Body of pancreas (tissue), 4 donors: ENCODE measurements at regions not wholly inside any gene's neighbourhood (a gene's known extent, or its start where the extent isn't known, plus 50 kb on each side); places are given as distances from the start of the nearest gene placed in this dataset.

Source experiments
- ATAC-seq: fragments of 150-250 bp; one replicate; pipeline ENCODE4 v1.9.1; 2016
- DNase-seq, 4 donors: peaks; one replicate each; pipeline ENCODE4 v3.0.0-alpha.2; 2019
- H3K27ac ChIP-seq, 4 donors: fragments of 200-600 bp; sonication (generic); 1 replicate in 3 of 4; 2 replicates in 1 of 4; pipeline versions ENCODE4 v1.5.1 to v1.6.1; 2016 to 2019; ENCODE audit warnings: mild to moderate bottlenecking in 1 of 4, mixed read lengths in 1 of 4, moderate library complexity in 1 of 4
- H3K27me3 ChIP-seq, 2 donors: fragments of 200-600 bp; sonication (generic); one replicate each; pipeline ENCODE4 v1.6.0; 2016; ENCODE audit warnings: mild to moderate bottlenecking in 1 of 2
- H3K36me3 ChIP-seq, 2 donors: fragments of 200-600 bp; sonication (generic); replicated peaks in 1 of 2; 2 replicates each; pipeline ENCODE4 v1.5.1; 2016; ENCODE audit warnings: low read depth in 2 of 2; ENCODE audit not compliant: insufficient read depth in 1 of 2
- H3K4me1 ChIP-seq: fragments of 200-600 bp; sonication (generic); one replicate; pipeline ENCODE4 v1.6.0; 2016
- H3K4me3 ChIP-seq, 2 donors: fragments of 200-600 bp; sonication (generic); 1 replicate in 1 of 2; 2 replicates in 1 of 2; pipeline ENCODE4 v1.5.1; 2016 to 2019
- H3K9me3 ChIP-seq, 3 donors: fragments of 200-600 bp; sonication (generic); 1 replicate in 2 of 3; 2 replicates in 1 of 3; pipeline ENCODE4 v1.5.1; 2016
- POLR2A ChIP-seq, 3 donors: fragments of 450-650 bp; IDR thresholded peaks; one replicate each; pipeline ENCODE4 v1.6.1; 2016; ENCODE audit warnings: antibody characterized with exemption in 3 of 3, mild to moderate bottlenecking in 2 of 3
- WGBS, 2 donors: methylation state at CpG; one replicate each; pipeline ENCODE4 v1.1.5; 2017; 5-methylcytosine and 5-hydroxymethylcytosine counted together
- intact Hi-C: fragments of 100-400 bp; cut with DNase I; formaldehyde crosslinking; loops from one replicate; pipeline ENCODE4 v1.15.1; 2023
- TF ChIP-seq, protein P1 (sequence below), 7 experiments: fragments of 450-650 bp in 4 of 7; fragments of 200-600 bp in 3 of 7; sonication (generic) in 3 of 7; IDR thresholded peaks; one replicate each; pipeline ENCODE4 v1.5.1; 2016 to 2019; ENCODE audit warnings: antibody characterized with exemption in 7 of 7

GRCh38 chr15:60250316-60250715 lies 147.5 kb downstream of the ANXA2 start:
- no peak overlapping the region for H3K4me3 ChIP-seq
- H3K4me1 ChIP-seq = no peaks in the 10 kb centered on the region
- intact Hi-C loops = no loop called here
- TF ChIP-seq, protein P1, sequence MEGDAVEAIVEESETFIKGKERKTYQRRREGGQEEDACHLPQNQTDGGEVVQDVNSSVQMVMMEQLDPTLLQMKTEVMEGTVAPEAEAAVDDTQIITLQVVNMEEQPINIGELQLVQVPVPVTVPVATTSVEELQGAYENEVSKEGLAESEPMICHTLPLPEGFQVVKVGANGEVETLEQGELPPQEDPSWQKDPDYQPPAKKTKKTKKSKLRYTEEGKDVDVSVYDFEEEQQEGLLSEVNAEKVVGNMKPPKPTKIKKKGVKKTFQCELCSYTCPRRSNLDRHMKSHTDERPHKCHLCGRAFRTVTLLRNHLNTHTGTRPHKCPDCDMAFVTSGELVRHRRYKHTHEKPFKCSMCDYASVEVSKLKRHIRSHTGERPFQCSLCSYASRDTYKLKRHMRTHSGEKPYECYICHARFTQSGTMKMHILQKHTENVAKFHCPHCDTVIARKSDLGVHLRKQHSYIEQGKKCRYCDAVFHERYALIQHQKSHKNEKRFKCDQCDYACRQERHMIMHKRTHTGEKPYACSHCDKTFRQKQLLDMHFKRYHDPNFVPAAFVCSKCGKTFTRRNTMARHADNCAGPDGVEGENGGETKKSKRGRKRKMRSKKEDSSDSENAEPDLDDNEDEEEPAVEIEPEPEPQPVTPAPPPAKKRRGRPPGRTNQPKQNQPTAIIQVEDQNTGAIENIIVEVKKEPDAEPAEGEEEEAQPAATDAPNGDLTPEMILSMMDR (IDR thresholded peaks at IDR 0.05) = no peak
- TF ChIP-seq POLR2A (IDR thresholded peaks at IDR 0.05) = no peak
- no peak for DNase-seq
- no peaks in the 10 kb centered on the region for H3K9me3 ChIP-seq
- no peak overlapping the region for H3K27ac ChIP-seq
- WGBS, 2 donors = 56 to 80% methylated on average over 3 of the region's 3 CpGs
- no peak for ATAC-seq
- H3K27me3 ChIP-seq = no peaks in the 10 kb centered on the region
- no peaks in the 10 kb centered on the region for H3K36me3 ChIP-seq

DNA sequence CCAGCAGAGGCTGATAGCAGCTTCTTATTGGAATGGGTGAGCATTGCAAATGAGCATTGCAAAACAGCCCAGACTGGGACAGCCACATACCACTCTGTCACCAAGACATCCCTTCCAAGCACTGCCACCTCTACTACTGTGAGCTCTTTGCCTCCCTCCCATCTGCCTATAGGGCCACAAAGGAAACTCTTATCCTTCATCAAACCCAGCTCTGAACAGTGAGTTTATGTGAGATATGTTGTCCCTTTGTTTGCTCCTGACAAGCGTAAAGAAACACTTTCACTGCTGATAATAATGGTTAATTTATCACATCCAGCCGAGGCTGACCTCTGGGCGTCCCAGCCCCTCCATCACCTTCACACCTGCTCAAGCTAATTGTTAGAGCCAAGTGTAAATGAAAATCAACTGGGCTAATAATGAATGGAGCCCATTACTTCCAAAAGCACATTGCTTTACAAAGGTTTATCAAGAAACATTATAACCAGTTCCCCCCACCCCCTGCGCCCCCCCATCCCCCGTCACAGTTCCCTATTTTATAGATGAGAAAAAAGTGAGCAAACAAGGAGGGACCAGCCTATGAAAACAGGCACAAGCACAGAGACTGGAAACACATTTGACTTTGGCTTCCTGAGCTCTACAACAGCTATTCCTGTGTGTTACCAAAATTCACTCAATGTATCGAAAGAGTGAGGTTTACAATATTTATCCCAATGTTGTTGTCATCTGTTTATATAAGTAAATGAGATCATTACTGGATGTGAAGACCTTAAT lies 146.3 kb downstream of the ANXA2 start:
- Histone ChIP-seq H3K4me3 (no peak overlapping the region), H3K27ac (no peak overlapping the region), H3K27me3 (no peaks in the 10 kb centered on the region), H3K9me3 (no peaks in the 10 kb centered on the region), H3K4me1 (no peaks in the 10 kb centered on the region), H3K36me3 (no peaks in the 10 kb centered on the region)
- DNase-seq = no peak
- TF ChIP-seq, protein P1 (IDR thresholded peaks at IDR 0.05) = no peak
- TF ChIP-seq POLR2A (IDR thresholded peaks at IDR 0.05) = no peak
- WGBS, 2 donors = 28 to 38% methylated on average over 6 of the region's 6 CpGs
- no peak for ATAC-seq
- intact Hi-C loops = no loop called here

DNA sequence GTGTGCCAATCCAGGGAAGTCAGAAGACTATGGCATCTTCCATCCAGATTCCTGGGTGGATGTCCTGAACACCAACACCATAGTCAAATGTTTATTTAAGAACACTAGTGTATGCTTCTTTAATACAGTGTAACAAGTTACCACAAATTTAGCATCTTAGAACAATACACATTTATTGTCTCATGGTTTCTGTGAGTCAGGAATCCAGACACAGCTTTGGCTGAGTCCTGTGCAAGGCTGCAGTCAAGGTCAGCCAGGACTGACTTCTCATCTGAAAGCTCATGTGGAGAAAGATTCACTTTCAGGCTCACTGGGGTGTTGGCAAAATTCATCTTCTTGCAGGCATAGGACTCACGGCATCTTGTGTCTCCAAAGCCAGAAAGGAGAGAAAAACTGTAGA lies 143.4 kb downstream of the ANXA2 start:
- no peak for ATAC-seq
- Histone ChIP-seq H3K27me3 (no peaks in the 10 kb centered on the region), H3K9me3 (no peaks in the 10 kb centered on the region), H3K27ac (no peak overlapping the region), H3K4me3 (no peak overlapping the region), H3K36me3 (no peaks in the 10 kb centered on the region), H3K4me1 (no peaks in the 10 kb centered on the region)
- 91 to 100% methylated on average over 1 of the region's 1 CpG for WGBS, 2 donors
- TF ChIP-seq, protein P1 (IDR thresholded peaks at IDR 0.05) = no peak
- TF ChIP-seq POLR2A (IDR thresholded peaks at IDR 0.05) = no peak
- no peak for DNase-seq
- intact Hi-C loops = no loop called here

- ATAC-seq (peak; percentile 47), DNase-seq (peak in 2 of 4 donors; percentile 12 to 22)
- intact Hi-C loops = no loop called here
- Histone ChIP-seq H3K27ac (no peak overlapping the region), H3K36me3 (no peaks in the 10 kb centered on the region), H3K27me3 (no peaks in the 10 kb centered on the region), H3K4me1 (no peaks in the 10 kb centered on the region), H3K9me3 (no peaks in the 10 kb centered on the region), H3K4me3 (no peak overlapping the region)
- 6 to 12% methylated on average over 2 of the region's 2 CpGs for WGBS, 2 donors
- TF ChIP-seq, protein P1 (IDR thresholded peaks at IDR 0.05) = no peak
- TF ChIP-seq POLR2A (IDR thresholded peaks at IDR 0.05) = no peak
Observed at GRCh38 chr15:60255390-60255789, 142.4 kb downstream of the ANXA2 start.

- no peaks in the 10 kb centered on the region for H3K9me3 ChIP-seq
- H3K27me3 ChIP-seq = no peaks in the 10 kb centered on the region
- WGBS, 2 donors = 58 to 60% methylated on average over 5 of the region's 5 CpGs
Observed at GRCh38 chr15:60257591-60258159, 140.1 kb downstream of the ANXA2 start.

More at GRCh38 chr15:60257591-60258159, 140.1 kb downstream of the ANXA2 start:
- Histone ChIP-seq H3K4me1 (no peaks in the 10 kb centered on the region), H3K4me3 (no peak overlapping the region), H3K36me3 (no peaks in the 10 kb centered on the region), H3K27ac (no peak overlapping the region)
- no peak for DNase-seq
- TF ChIP-seq POLR2A (IDR thresholded peaks at IDR 0.05) = no peak
- TF ChIP-seq, protein P1 (IDR thresholded peaks at IDR 0.05) = no peak
- intact Hi-C loops = no loop called here
- no peak for ATAC-seq
